MCF 10A (cell line): ENCODE measurements at regions not wholly inside any gene's neighbourhood (a gene's known extent, or its start where the extent isn't known, plus 50 kb on each side); places are given as distances from the start of the nearest gene placed in this dataset.

ENCODE experiments used
- BruUV-seq: library from RNA; stranded (reverse); fragments of 400-500 nt; replicated peaks from 2 replicates; lab custom pipeline; 2021; lab: Mats Ljungman, UMichigan
- CTCF ChIA-PET: fragments of 300-600 bp; sonication (Branson Sonifier 250); formaldehyde crosslinking; extraction: SDS; loops from one replicate; lab custom pipeline; 2021; ENCODE audit warnings: antibody characterized with exemption, inconsistent platforms; lab: Yijun Ruan, JAX
- POLR2A ChIA-PET: fragments of 300-600, 350-650 bp; sonication (Branson Sonifier 250); formaldehyde crosslinking; extraction: SDS; loops from one replicate; lab custom pipeline; 2020; ENCODE audit warnings: antibody characterized with exemption, inconsistent platforms; lab: Yijun Ruan, JAX
- DNase-seq: peaks from one replicate; pipeline ENCODE4 v3.0.0-alpha.2; 2018; ENCODE audit not compliant: unreplicated experiment
- H3K27ac Mint-ChIP-seq: one replicate; pipeline ENCODE4 v1.8.0; 2022; ENCODE audit warnings: mild to moderate bottlenecking, low read depth, mixed read lengths; ENCODE audit not compliant: unreplicated experiment
- H3K27me3 Mint-ChIP-seq: one replicate; pipeline ENCODE4 v1.8.0; 2022; ENCODE audit warnings: mixed read lengths; ENCODE audit not compliant: insufficient read depth, unreplicated experiment
- H3K36me3 Mint-ChIP-seq: one replicate; pipeline ENCODE4 v1.8.0; 2022; ENCODE audit warnings: mild to moderate bottlenecking, moderate library complexity, mixed read lengths; ENCODE audit not compliant: insufficient read depth, unreplicated experiment
- H3K4me1 Mint-ChIP-seq: one replicate; pipeline ENCODE4 v1.8.0; 2022; ENCODE audit warnings: mixed read lengths; ENCODE audit not compliant: insufficient read depth, unreplicated experiment
- H3K4me3 Mint-ChIP-seq: one replicate; pipeline ENCODE4 v1.8.0; 2022; ENCODE audit warnings: mild to moderate bottlenecking, moderate library complexity, mixed read lengths; ENCODE audit not compliant: unreplicated experiment
- H3K9me3 Mint-ChIP-seq: one replicate; pipeline ENCODE4 v1.8.0; 2022; ENCODE audit warnings: mixed read lengths; ENCODE audit not compliant: unreplicated experiment
- intact Hi-C: fragments of 100-400 bp; cut with micrococcal nuclease; formaldehyde crosslinking; loops from 2 replicates; pipeline ENCODE4 v1.14.1; 2022
- TF ChIP-seq, protein P1 (sequence below): fragments of 200-600 bp; IDR thresholded peaks from one replicate; pipeline ENCODE4 v1.8.0; 2022; ENCODE audit warnings: antibody characterized with exemption, mild to moderate bottlenecking; ENCODE audit not compliant: unreplicated experiment

DNA sequence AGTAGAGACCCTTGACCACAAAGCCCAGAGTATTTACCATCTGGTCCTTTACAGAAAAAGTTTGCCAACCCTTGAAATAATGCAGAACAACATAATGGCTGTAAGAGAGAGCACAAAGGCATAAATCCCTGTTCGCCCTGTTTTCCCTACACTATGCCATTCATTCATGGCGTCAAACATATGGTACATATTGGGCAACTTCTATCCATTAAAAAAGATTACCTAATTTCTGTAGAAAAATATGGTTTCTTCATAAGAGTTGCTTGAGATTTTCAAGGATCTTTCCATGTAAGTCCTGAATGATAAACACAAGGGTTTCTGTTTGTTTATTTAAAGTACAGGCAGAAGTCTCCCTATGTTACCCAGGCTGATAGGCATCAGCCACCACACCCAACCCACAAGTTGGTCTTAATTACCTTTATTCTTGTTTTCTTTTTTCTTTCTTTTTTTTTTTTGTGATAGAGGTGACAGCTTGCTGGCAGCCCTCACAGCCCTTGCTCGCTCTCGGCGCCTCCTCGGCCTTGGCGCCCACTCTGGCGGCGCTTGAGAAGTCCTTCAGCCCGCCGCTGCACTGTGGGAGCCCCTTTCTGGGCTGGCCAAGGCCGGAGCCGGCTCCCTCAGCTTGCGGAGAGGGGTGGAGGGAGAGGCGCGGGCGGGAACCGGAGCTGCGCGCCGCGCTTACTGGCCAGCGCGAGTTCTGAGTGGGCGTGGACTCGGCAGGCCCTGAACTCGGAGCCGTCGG lies 68.3 kb upstream of the NR5A2 start:
- no peak overlapping the region for H3K4me3 Mint-ChIP-seq
- no peak for DNase-seq
- no peak overlapping the region for H3K27ac Mint-ChIP-seq
- ChIA-PET CTCF (interaction anchor here (0.6 to 0.9 kb wide), 2 partner anchors 9 to 559 kb away, joined by 3 read pairs; no protein-coding TSS in a partner anchor), POLR2A (no interaction called here)
- intact Hi-C loops, result no loop called here
- no peaks in the 10 kb centered on the region for H3K36me3 Mint-ChIP-seq
- H3K4me1 Mint-ChIP-seq, result no peaks in the 10 kb centered on the region
- no peaks in the 10 kb centered on the region for H3K27me3 Mint-ChIP-seq
- TF ChIP-seq, protein P1, sequence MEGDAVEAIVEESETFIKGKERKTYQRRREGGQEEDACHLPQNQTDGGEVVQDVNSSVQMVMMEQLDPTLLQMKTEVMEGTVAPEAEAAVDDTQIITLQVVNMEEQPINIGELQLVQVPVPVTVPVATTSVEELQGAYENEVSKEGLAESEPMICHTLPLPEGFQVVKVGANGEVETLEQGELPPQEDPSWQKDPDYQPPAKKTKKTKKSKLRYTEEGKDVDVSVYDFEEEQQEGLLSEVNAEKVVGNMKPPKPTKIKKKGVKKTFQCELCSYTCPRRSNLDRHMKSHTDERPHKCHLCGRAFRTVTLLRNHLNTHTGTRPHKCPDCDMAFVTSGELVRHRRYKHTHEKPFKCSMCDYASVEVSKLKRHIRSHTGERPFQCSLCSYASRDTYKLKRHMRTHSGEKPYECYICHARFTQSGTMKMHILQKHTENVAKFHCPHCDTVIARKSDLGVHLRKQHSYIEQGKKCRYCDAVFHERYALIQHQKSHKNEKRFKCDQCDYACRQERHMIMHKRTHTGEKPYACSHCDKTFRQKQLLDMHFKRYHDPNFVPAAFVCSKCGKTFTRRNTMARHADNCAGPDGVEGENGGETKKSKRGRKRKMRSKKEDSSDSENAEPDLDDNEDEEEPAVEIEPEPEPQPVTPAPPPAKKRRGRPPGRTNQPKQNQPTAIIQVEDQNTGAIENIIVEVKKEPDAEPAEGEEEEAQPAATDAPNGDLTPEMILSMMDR, result no peak
- no TSS peak for BruUV-seq
- H3K9me3 Mint-ChIP-seq, result peaks cover 5% of the 10 kb centered on the region

DNA sequence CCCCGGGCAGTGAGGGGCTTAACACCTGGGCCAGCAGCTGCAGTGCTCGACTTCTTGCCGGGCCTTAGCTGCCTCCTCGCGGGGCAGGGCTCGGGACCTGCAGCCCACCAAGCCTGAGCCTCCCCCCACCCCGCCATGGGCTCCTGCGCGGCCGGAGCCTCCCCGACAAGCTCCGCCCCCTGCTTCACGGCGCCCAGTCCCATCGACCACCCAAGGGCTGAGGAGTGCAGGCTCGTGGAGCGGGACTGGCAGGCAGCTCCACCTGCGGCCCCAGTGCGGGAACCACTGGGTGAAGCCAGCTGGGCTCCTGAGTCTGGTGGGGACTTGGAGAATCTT lies 67.8 kb upstream of the NR5A2 start:
- CTCF ChIA-PET, result interaction anchor here (1.2 kb wide), 1 partner anchor 14 kb away, joined by 3 read pairs; no protein-coding TSS in a partner anchor
- no peaks in the 10 kb centered on the region for H3K36me3 Mint-ChIP-seq
- TF ChIP-seq, protein P1, result no peak
- POLR2A ChIA-PET, result interaction anchor here (0.7 kb wide), 1 partner anchor 71 kb away, joined by 5 read pairs; no protein-coding TSS in a partner anchor
- peaks cover 5% of the 10 kb centered on the region for H3K9me3 Mint-ChIP-seq
- no peak overlapping the region for H3K27ac Mint-ChIP-seq
- H3K27me3 Mint-ChIP-seq, result no peaks in the 10 kb centered on the region
- H3K4me1 Mint-ChIP-seq, result no peaks in the 10 kb centered on the region
- no peak for DNase-seq
- intact Hi-C loops, result no loop called here
- H3K4me3 Mint-ChIP-seq, result no peak overlapping the region
- BruUV-seq, result no TSS peak

DNA sequence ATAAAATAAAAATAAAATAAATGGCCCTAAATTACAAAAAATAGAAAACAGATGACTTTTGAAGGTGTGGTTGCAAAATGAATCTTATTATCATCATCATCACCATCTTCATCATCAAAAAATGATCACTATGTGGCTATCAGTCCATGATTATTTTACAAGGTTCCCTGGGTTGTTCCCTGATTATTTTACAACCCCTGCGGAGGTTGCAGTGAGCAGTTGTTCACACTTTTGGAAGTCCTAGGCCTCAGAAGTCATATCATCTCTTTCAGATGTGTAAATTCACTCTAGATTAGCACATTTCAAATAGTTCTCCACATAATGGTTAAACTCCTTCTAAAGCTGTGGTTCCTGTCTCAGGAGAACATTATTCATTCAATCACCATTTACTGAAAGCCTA lies 57.4 kb upstream of the NR5A2 start:
- DNase-seq, result no peak
- Mint-ChIP-seq H3K27me3 (no peaks in the 10 kb centered on the region), H3K36me3 (no peaks in the 10 kb centered on the region), H3K4me3 (no peak overlapping the region), H3K27ac (no peak overlapping the region), H3K9me3 (no peaks in the 10 kb centered on the region), H3K4me1 (no peaks in the 10 kb centered on the region)
- no TSS peak for BruUV-seq
- CTCF ChIA-PET, result interaction anchor here (1.0 kb wide), 1 partner anchor 44 kb away, joined by 3 read pairs; no protein-coding TSS in a partner anchor
- intact Hi-C loops, result no loop called here
- POLR2A ChIA-PET, result interaction anchor here (0.5 kb wide), 1 partner anchor 1778 kb away, joined by 3 read pairs; no protein-coding TSS in a partner anchor
- TF ChIP-seq, protein P1, result no peak

DNA sequence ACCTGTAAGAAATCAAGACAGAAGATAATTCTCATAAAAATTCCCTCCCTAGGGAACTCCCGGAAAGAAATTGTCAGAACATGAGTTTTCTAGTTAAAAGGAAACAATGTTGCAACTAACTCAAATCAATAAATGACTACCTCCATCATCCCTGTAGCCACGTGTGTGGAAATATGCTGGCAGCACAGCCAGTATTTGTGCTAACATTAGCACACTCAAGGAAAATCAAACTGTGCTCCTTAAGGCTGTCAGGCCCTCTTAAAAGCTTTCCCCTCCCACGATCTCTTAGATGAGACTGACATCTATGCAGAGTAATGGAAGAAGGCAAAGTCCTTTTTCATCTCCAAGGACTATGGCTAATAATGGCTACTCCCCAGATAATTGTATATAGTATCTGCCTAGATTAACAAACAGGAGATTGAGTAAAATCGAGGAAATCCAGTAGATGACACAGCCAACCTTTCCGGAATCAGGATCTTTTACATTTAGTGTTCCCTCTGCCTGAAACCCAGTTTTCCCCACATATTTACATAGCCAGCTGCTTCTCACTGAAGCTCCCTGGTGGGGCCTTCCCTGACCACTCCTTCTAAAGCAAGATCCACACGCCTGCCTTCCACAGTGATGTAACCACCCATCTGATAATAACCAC lies 50.9 kb upstream of the NR5A2 start:
- H3K9me3 Mint-ChIP-seq, result no peaks in the 10 kb centered on the region
- DNase-seq, result no peak
- TF ChIP-seq, protein P1, result no peak
- intact Hi-C loops, result no loop called here
- no TSS peak for BruUV-seq
- ChIA-PET POLR2A (interaction anchor here (0.6 kb wide), 1 partner anchor 508 kb away, joined by 3 read pairs; no protein-coding TSS in a partner anchor), CTCF (interaction anchor here (1.0 kb wide), 1 partner anchor 22 kb away, joined by 4 read pairs; no protein-coding TSS in a partner anchor)
- H3K27ac Mint-ChIP-seq, result no peak overlapping the region
- no peaks in the 10 kb centered on the region for H3K27me3 Mint-ChIP-seq
- no peak overlapping the region for H3K4me3 Mint-ChIP-seq
- peaks cover 6% of the 10 kb centered on the region for H3K4me1 Mint-ChIP-seq
- no peaks in the 10 kb centered on the region for H3K36me3 Mint-ChIP-seq
